ENCODE measurements at regions not wholly inside any gene's neighbourhood (a gene's known extent, or its start where the extent isn't known, plus 50 kb on each side); places are given as distances from the start of the nearest gene placed in this dataset.

DNA sequence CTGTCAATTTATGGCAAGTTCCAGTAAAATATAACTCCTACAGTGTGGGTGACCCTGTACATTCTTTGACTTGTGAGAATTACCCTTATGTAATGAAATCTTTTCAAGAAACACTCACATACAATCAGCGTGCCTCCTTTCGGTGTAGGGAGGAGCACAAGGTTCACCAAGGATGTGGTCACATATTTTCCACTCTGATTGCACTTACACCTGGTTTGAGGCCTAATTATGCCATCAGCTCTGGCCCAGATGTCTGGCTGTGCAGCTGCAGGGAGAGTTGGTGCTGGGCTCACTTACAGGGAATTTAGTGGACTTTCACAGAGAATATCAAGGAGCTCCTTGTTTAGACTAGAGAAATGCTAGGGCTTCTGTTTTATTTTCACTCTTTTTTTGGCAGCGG lies 146.0 kb upstream of the STEAP4 start:
- no peak overlapping the region for H3K4me3 ChIP-seq
- intact Hi-C loops (cut with DNase I): no loop called here
- H3K27ac ChIP-seq: no peak overlapping the region
- no peaks in the 10 kb centered on the region for H3K4me1 ChIP-seq
- no peaks in the 10 kb centered on the region for H3K27me3 ChIP-seq
- no peak for ATAC-seq
- H3K9me3 ChIP-seq: no peaks in the 10 kb centered on the region
- DNase-seq: no peak
- TF ChIP-seq, protein P1, sequence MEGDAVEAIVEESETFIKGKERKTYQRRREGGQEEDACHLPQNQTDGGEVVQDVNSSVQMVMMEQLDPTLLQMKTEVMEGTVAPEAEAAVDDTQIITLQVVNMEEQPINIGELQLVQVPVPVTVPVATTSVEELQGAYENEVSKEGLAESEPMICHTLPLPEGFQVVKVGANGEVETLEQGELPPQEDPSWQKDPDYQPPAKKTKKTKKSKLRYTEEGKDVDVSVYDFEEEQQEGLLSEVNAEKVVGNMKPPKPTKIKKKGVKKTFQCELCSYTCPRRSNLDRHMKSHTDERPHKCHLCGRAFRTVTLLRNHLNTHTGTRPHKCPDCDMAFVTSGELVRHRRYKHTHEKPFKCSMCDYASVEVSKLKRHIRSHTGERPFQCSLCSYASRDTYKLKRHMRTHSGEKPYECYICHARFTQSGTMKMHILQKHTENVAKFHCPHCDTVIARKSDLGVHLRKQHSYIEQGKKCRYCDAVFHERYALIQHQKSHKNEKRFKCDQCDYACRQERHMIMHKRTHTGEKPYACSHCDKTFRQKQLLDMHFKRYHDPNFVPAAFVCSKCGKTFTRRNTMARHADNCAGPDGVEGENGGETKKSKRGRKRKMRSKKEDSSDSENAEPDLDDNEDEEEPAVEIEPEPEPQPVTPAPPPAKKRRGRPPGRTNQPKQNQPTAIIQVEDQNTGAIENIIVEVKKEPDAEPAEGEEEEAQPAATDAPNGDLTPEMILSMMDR (IDR thresholded peaks at IDR 0.05): no peak
- H3K36me3 ChIP-seq: no peaks in the 10 kb centered on the region

DNA sequence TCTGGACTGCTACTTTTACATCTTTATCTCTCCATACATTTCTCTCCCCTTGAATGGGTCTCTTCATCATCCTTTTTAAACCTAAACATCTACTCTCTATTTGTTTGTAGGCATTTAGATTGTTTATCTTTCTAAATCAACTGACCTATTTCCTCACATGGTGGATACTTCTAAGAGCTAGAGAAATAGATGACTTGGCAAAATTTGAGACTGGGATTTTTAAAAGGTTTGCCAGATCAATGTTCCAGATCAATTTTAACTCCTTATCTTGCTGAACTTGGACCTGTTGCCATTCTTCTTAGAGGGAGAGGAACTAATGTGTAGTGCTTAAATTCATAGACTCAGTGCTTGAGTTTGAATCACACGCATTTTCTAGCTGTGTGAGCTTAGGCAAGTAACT lies 144.2 kb upstream of the STEAP4 start:
- Histone ChIP-seq H3K27ac (no peak overlapping the region), H3K36me3 (no peaks in the 10 kb centered on the region), H3K4me3 (no peak overlapping the region), H3K9me3 (no peaks in the 10 kb centered on the region), H3K27me3 (no peaks in the 10 kb centered on the region), H3K4me1 (no peaks in the 10 kb centered on the region)
- TF ChIP-seq, protein P1 (IDR thresholded peaks at IDR 0.05): no peak
- DNase-seq (no peak), ATAC-seq (no peak)
- intact Hi-C loops (cut with DNase I): no loop called here

DNA sequence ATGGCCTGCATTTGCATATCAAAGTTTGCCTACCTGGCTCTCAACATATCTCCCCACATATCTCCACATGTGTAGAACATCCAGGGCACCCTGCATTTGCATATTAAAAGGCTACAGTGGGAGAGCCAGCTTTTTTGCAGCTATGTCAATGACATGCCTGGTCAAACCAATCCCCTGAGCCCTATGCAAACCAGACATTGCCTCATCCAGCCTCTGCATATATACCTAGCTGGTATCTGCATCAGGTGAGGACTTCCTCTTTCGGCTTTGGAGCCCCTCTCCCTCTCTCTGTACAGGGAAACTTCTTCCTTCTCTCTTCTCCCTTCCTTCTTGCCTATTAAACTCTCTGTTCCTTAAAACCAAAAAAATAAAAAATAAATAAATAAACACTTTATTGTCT lies 142.7 kb upstream of the STEAP4 start:
- no peaks in the 10 kb centered on the region for H3K9me3 ChIP-seq
- intact Hi-C loops (cut with DNase I): no loop called here
- ATAC-seq (no peak), DNase-seq (no peak)
- H3K27ac ChIP-seq: no peak overlapping the region
- H3K36me3 ChIP-seq: no peaks in the 10 kb centered on the region
- TF ChIP-seq, protein P1 (IDR thresholded peaks at IDR 0.05): no peak
- H3K27me3 ChIP-seq: no peaks in the 10 kb centered on the region
- H3K4me1 ChIP-seq: no peaks in the 10 kb centered on the region
- no peak overlapping the region for H3K4me3 ChIP-seq

DNA sequence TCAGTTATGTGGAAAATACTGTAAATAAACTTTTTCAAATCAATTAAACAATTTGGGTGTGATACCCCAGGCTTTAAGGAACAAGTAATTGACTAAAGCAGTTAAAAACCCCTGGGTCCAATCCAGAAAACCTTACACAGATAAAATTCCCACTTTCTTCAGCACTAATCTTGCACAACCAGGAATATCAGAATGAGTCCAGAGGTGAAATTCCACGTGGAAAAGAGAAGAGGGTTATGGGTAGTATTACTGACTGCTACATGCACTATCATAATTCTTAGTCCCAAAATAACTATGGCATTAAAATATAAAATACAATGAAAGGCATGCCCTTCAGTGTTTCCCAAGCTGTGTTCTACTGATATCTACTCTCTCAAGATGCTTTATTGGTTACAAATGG lies 135.7 kb upstream of the STEAP4 start:
- no peak overlapping the region for H3K4me3 ChIP-seq
- H3K27me3 ChIP-seq: no peaks in the 10 kb centered on the region
- intact Hi-C loops (cut with DNase I): no loop called here
- TF ChIP-seq, protein P1 (IDR thresholded peaks at IDR 0.05): no peak
- H3K4me1 ChIP-seq: no peaks in the 10 kb centered on the region
- DNase-seq: no peak
- H3K27ac ChIP-seq: no peak overlapping the region
- H3K9me3 ChIP-seq: no peaks in the 10 kb centered on the region
- no peak for ATAC-seq
- no peaks in the 10 kb centered on the region for H3K36me3 ChIP-seq

DNA sequence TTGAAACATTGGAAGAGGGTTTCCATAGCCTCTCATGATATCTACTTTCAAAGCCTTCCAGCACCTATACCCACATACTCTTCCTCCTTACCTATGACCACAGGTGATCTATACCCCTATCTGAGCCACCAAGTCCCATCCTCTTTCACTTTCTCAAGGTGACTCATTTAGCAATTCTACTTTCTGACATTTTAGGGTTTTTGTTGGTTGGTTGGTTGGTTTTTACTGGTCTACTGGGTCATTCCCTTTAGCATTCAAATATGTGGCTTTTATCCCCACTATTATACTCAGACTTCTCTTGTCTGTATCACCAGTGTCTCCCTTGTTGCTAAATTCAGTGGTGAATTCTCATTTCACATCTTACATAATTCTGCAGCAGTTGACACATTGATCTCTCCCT lies 130.4 kb upstream of the STEAP4 start:
- H3K4me3 ChIP-seq: no peak overlapping the region
- intact Hi-C loops (cut with DNase I): no loop called here
- ATAC-seq (no peak), DNase-seq (no peak)
- H3K36me3 ChIP-seq: no peaks in the 10 kb centered on the region
- H3K9me3 ChIP-seq: no peaks in the 10 kb centered on the region
- H3K27ac ChIP-seq: no peak overlapping the region
- TF ChIP-seq, protein P1 (IDR thresholded peaks at IDR 0.05): no peak
- no peaks in the 10 kb centered on the region for H3K4me1 ChIP-seq
- H3K27me3 ChIP-seq: no peaks in the 10 kb centered on the region

DNA sequence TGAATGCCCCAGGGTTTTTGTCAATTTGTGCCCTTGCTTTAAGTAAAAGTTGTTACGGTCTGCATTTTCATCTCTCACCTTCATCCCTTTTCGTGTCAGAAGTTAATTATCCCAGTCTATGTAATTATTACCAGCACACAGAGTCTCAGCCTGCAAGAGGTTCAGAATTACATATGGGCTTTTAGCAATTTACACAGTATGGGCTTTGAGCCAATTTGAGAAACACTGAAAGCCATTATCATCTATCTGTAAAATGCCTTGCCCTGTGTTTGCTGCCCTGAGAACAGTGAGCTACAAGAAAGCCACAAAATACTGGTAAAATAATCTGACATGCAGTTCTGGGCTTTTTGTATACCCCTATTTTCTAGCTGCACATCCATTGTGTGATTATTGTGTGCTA lies 125.6 kb upstream of the STEAP4 start:
- Histone ChIP-seq H3K9me3 (no peaks in the 10 kb centered on the region), H3K4me3 (no peak overlapping the region), H3K27ac (no peak overlapping the region), H3K4me1 (no peaks in the 10 kb centered on the region), H3K36me3 (no peaks in the 10 kb centered on the region), H3K27me3 (no peaks in the 10 kb centered on the region)
- intact Hi-C loops (cut with DNase I): no loop called here
- TF ChIP-seq, protein P1 (IDR thresholded peaks at IDR 0.05): no peak
- ATAC-seq (no peak), DNase-seq (no peak)
